Globus pallidus (tissue), 1 donor: ENCODE measurements at regions not wholly inside any gene's neighbourhood (a gene's known extent, or its start where the extent isn't known, plus 50 kb on each side); places are given as distances from the start of the nearest gene placed in this dataset.

Experiments used
- DNase-seq: peaks from one replicate; pipeline ENCODE4 v3.0.0-alpha.2; 2015; ENCODE audit warnings: low spot score

- DNase-seq: no peak
These were observed 205.6 kb downstream of the MDFIC start for GRCh38 chr7:115127399-115128021.

GRCh38 chr7:115125750-115126149, 203.9 kb downstream of the MDFIC start:
- DNase-seq: no peak

- no peak for DNase-seq
These were observed 203.4 kb downstream of the MDFIC start for GRCh38 chr7:115125312-115125711.

- DNase-seq: no peak
These were observed 202.6 kb downstream of the MDFIC start for GRCh38 chr7:115124409-115124939.

GRCh38 chr7:115123441-115123840, 201.5 kb downstream of the MDFIC start:
- DNase-seq: no peak

GRCh38 chr7:115122388-115122787, 200.5 kb downstream of the MDFIC start:
- DNase-seq: no peak

- no peak for DNase-seq
These were observed 195.9 kb downstream of the MDFIC start for GRCh38 chr7:115117748-115118147.

GRCh38 chr7:115116773-115117715, 195.2 kb downstream of the MDFIC start:
- DNase-seq: no peak

GRCh38 chr7:115113776-115114175, 191.9 kb downstream of the MDFIC start:
- no peak for DNase-seq

- DNase-seq: no peak
These were observed 191.2 kb downstream of the MDFIC start for GRCh38 chr7:115113131-115113530.

GRCh38 chr7:115110523-115110922, 188.6 kb downstream of the MDFIC start:
- no peak for DNase-seq

GRCh38 chr7:115106316-115106715, 184.4 kb downstream of the MDFIC start:
- no peak for DNase-seq

- DNase-seq: no peak
These were observed 180.8 kb downstream of the MDFIC start for GRCh38 chr7:115102738-115103137.

- DNase-seq: no peak
These were observed 179.3 kb downstream of the MDFIC start for GRCh38 chr7:115101199-115101598.

GRCh38 chr7:115099906-115100305, 178.0 kb downstream of the MDFIC start:
- DNase-seq: no peak

- no peak for DNase-seq
These were observed 175.3 kb downstream of the MDFIC start for GRCh38 chr7:115097175-115097671.

GRCh38 chr7:115096262-115096661, 174.4 kb downstream of the MDFIC start:
- DNase-seq: peak; percentile 12

- DNase-seq: no peak
These were observed 172.3 kb downstream of the MDFIC start for GRCh38 chr7:115094163-115094562.

- DNase-seq: no peak
These were observed 167.0 kb downstream of the MDFIC start for GRCh38 chr7:115088893-115089292.

GRCh38 chr7:115087437-115087836, 165.5 kb downstream of the MDFIC start:
- DNase-seq: no peak

GRCh38 chr7:115086146-115086841, 164.4 kb downstream of the MDFIC start:
- DNase-seq: no peak

- no peak for DNase-seq
These were observed 163.5 kb downstream of the MDFIC start for GRCh38 chr7:115085421-115085820.
